Activated CD4-positive, alpha-beta T cell treated with anti-CD3 and anti-CD28 coated beads, Interleukin-2, amount 50 U/mL, for 4 hours (primary cell): ENCODE measurements at regions not wholly inside any gene's neighbourhood (a gene's known extent, or its start where the extent isn't known, plus 50 kb on each side); places are given as distances from the start of the nearest gene placed in this dataset.
"Not testable (repeated sequence)": the region's sequence is repeated elsewhere in the genome, so short reads cannot be mapped to it uniquely, and the experiment has no call there.

ENCODE experiments used
- DNase-seq, 2 experiments: peaks; one replicate each; pipeline ENCODE4 v3.0.0-alpha.2; 2020

GRCh38 chr15:38746211-38746610 is 181.6 kb upstream of the RASGRP1 start:
- DNase-seq: no peak

DNA sequence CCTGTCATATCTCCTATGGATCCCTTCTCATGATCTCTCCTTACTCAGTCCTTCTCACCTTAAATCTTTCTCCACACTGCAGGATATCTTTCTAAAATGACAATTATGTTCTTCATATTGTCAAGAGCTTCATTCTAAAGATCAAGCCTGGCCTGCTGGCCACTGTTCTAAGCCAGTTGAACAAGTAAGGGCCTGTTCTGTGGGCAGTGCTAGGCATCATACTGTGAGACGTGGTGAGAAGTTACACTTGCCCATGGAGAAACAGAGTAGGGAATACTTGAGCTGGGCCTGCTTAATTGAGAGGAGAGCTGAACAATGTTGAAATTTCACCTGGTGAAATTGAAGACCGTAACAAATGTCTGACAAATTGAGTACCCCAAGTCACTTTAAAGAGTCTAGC is 184.1 kb upstream of the RASGRP1 start:
- DNase-seq: no peak

DNA sequence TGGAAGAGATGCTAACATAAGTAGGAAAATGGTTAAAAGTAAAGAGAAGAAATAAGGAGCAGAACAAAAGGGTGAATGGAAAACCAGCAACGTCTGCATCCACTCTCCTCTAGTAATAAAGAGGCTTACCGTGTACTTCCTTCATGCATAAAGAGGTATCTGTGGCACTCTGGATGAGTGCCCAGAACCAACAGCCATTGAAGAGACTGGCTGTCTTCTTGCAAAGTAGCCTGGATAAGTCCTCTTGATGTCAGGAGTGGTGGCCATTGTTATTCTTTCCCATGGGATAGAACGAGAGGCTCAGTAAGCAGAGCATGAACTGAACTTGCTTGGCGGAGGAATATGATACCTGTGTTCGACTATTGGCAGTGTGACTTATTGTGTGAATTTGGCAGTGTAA is 186.2 kb upstream of the RASGRP1 start:
- no peak for DNase-seq

GRCh38 chr15:38755718-38756117 is 191.1 kb upstream of the RASGRP1 start:
- no peak for DNase-seq

DNA sequence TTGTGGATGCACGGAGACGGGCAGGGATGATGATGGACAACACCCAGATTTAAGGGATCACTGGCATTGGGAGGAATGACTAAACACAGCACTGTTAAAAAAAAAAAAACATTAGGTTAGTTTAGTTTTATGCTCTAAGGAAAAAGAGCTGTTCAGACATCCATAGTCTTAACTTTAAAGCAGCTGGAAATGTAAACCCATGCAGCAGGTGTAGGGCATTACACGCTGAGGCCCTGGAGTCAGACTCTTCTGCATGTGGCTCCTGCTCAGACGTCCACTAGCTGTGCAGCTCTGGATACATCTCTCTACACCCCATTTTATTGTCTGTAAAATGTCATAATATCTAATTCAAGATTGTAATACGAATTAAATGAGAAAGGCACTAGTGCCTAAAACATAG is 191.8 kb upstream of the RASGRP1 start:
- DNase-seq: no peak

- no peak for DNase-seq
These were observed 193.4 kb upstream of the RASGRP1 start for GRCh38 chr15:38758043-38758442.

DNA sequence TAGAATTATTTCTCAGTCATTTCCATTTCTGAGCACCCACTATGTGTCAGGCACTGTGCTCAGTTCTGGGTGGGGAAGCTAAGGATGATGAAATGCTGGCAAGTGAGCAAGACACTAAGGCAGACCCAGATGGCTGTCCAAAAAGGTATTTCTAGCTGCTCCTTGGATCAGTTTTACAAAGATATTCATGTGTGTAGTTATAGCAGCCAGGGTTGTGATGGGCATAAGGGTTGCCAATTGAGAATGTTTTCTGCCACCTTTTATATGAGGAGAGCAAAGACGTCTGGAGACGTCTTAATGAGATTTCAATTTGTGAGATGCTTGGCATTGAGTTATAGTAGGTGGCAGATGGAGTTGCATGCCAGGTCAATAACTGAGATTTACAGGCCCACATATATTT is 197.1 kb upstream of the RASGRP1 start:
- DNase-seq: no peak

DNA sequence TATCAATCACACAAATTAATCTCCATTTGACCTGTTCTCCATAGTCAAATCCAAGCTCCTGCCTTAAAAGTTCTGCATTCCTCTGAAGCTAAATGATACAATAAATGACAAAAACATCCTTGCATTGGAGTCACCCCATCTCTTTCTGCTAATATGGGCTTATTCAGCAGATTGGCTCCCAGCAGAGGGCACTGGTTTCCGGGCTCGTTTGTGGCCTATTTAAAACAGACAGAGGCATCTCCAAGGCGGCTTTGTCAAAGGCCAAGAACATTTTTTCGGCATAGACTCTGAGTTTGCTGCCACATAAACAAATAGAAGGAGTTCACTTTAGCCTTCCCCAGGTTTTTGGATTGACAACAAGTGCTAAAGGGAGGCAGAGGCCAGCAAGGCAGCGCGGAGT is 204.4 kb upstream of the RASGRP1 start:
- no peak for DNase-seq

DNA sequence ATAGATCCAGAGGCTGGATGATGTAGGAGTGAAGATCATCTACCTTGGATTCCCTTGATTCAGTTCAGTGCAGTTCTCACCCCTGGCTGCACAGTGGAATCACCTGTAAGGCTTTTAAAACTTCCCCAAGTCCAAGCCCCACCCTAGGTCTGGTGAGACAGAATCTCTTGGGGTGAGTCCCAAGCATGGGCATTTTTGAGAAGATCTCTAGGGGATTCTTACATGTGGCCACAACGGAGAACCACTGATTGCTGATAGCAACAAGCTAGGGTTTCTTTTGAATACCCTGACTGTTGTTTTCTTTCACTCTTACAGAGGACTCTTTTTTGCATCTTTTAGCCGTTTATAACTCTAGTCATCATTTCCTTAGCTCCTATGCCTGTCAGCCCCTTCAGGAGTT is 204.9 kb upstream of the RASGRP1 start:
- no peak for DNase-seq

GRCh38 chr15:38774076-38774475 is 209.5 kb upstream of the RASGRP1 start:
- not testable (repeated sequence) for DNase-seq

- DNase-seq: no peak
These were observed 216.6 kb upstream of the RASGRP1 start for GRCh38 chr15:38781196-38781595.

GRCh38 chr15:38782156-38782555 is 217.5 kb upstream of the RASGRP1 start:
- no peak for DNase-seq

DNA sequence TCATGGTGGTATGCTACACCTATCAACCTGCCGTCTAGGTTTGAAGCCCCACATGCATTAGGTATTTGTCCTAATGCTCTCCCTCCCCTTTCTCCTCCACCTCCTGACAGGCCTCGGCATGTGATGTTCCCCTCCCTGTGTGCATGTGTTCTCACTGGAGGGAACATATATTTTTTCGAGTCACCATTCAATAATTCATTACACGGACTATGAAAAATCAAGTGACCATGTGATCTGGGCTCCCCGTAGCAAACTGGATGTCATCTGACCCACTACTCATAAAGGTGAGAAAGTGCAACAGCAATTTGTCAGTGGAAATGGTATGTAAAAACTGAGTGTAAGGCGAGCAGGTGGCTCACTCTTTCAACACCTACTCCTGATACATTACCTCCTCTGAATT is 224.3 kb upstream of the RASGRP1 start:
- no peak for DNase-seq

- no peak for DNase-seq
These were observed 225.0 kb upstream of the RASGRP1 start for GRCh38 chr15:38789566-38789965.

DNA sequence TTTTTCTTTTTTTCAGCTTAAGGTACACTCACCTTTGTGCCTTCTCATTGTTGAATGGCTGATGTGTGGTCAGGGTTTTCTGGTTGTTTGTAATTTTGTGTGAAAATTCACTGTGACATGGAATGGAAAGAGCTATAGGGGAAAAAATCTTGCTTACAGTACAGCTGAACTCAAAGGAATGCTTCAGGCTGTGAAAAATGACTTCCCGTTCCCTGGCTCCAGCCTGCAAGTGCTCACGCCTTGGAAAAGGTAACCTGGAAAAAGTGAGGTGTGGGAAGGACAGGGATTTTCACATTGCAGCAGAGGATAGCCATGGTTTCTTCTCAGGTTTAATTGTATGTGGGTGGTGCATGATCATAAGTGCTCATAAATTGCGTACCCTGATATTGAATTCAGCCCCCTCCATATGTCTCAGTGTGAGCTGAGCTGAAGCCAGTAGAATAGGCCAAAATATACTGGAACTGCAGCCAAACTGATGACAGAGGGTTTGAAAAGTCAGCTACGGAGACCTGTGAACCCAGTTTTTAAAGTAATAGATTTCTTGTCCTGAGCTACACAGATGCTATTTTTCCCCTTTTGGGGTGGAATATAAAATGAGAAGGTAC is 228.7 kb upstream of the RASGRP1 start:
- DNase-seq: no peak

GRCh38 chr15:38795471-38796245 is 231.0 kb upstream of the RASGRP1 start:
- DNase-seq: no peak

GRCh38 chr15:38796589-38796988 is 232.0 kb upstream of the RASGRP1 start:
- no peak for DNase-seq

DNA sequence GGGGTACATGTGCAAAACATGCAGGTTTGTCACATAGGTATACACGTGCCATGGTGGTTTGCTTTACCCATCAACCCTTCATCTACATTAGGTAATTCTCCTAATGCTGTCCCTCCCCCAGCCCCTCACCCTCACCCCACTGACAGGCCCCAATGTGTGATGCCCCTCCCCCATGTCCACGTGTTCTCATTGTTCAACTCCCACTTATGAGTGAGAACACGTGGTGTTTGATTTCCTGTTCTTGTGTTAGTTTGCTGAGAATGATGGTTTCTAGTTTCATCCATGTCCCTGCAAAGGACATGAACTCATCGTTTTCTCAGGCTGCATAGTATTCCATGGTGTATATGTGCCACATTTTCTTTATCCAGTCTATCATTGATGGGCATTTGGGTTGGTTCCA is 232.9 kb upstream of the RASGRP1 start:
- not testable (repeated sequence) for DNase-seq

- DNase-seq: not testable (repeated sequence)
These were observed 234.6 kb upstream of the RASGRP1 start for GRCh38 chr15:38799202-38799601.

DNA sequence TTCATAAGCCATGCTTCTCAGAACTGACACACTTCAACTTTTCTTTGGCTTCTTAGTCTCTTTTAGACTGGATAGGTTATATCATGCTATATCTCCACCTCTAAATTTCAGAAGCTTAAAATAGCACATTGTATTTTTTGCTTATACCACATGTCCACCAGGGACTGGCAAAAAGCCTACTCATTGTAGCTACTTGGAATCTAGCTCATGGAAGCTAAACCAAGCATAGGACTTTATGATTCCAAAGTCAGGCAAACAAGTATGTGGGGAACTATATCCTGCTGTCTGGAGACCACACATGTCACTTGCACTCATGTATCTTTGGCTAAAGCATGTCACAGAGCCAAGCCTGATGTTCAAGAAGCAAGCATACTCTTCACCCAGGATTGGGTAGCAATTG is 245.0 kb upstream of the RASGRP1 start:
- no peak for DNase-seq

- no peak for DNase-seq
These were observed 246.1 kb upstream of the RASGRP1 start for GRCh38 chr15:38810686-38811085.

DNA sequence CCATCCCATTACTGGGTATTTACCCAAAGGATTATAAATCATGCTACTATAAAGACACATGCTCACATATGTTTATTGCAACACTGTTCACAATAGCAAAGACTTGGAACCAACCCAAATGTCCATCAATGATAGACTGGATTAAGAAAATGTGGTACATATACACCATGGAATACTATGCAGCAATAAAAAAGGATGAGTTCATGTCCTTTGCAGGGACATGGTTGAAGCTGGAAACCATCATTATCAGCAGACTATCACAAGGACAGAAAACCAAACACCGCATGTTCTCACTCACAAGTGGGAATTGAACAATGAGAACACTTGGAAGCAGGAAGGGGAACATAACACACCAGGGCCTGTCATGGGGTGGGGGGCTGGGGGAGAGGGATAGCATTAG is 249.6 kb upstream of the RASGRP1 start:
- not testable (repeated sequence) for DNase-seq

GRCh38 chr15:38814891-38815290 is 250.3 kb upstream of the RASGRP1 start:
- DNase-seq: no peak

- peak; percentile 76 to 82 for DNase-seq
These were observed 253.0 kb upstream of the RASGRP1 start for GRCh38 chr15:38817427-38818156.
